Activated CD4-positive, alpha-beta T cell treated with anti-CD3 and anti-CD28 coated beads, Interleukin-2, amount 10 ng/mL, durations not matched to agents 7 days and 5 days (primary cell): ENCODE measurements at regions not wholly inside any gene's neighbourhood (a gene's known extent, or its start where the extent isn't known, plus 50 kb on each side); places are given as distances from the start of the nearest gene placed in this dataset.

Experiments
- CTCF ChIA-PET: fragments of 350-600 bp; sonication (Branson Sonifier 250); formaldehyde crosslinking; loops from one replicate; lab custom pipeline; 2021; ENCODE audit warnings: antibody characterized with exemption; lab: Charles Lee
- POLR2A ChIA-PET: fragments of 350-600 bp; sonication (Branson Sonifier 250); formaldehyde crosslinking; loops from one replicate; lab custom pipeline; 2021; ENCODE audit warnings: antibody characterized with exemption; lab: Charles Lee
- DNase-seq: peaks from one replicate; pipeline ENCODE4 v3.0.0-alpha.2; 2020
- H3K27ac Mint-ChIP-seq: one replicate; pipeline ENCODE4 v1.8.0; 2021; ENCODE audit warnings: mild to moderate bottlenecking, moderate library complexity, mixed read lengths
- H3K27me3 Mint-ChIP-seq: one replicate; pipeline ENCODE4 v1.8.0; 2021; ENCODE audit warnings: mixed read lengths
- H3K36me3 Mint-ChIP-seq: one replicate; pipeline ENCODE4 v1.8.0; 2021; ENCODE audit warnings: low read depth, mixed read lengths
- H3K4me1 Mint-ChIP-seq: one replicate; pipeline ENCODE4 v1.8.0; 2021; ENCODE audit warnings: mixed read lengths
- H3K4me3 Mint-ChIP-seq: one replicate; pipeline ENCODE4 v1.8.0; 2021; ENCODE audit warnings: mild to moderate bottlenecking, moderate library complexity, mixed read lengths
- H3K9me3 Mint-ChIP-seq: one replicate; pipeline ENCODE4 v1.8.0; 2021; ENCODE audit warnings: mixed read lengths

- DNase-seq = no peak
- Mint-ChIP-seq H3K4me3 (no peak overlapping the region), H3K4me1 (no peaks in the 10 kb centered on the region), H3K9me3 (peaks cover 10% of the 10 kb centered on the region), H3K27ac (no peak overlapping the region), H3K27me3 (no peaks in the 10 kb centered on the region), H3K36me3 (no peaks in the 10 kb centered on the region)
- ChIA-PET POLR2A (no interaction called here), CTCF (no interaction called here)
Observed at GRCh38 chr14:83646228-83646627, 1883.7 kb upstream of the FLRT2 start.

DNA sequence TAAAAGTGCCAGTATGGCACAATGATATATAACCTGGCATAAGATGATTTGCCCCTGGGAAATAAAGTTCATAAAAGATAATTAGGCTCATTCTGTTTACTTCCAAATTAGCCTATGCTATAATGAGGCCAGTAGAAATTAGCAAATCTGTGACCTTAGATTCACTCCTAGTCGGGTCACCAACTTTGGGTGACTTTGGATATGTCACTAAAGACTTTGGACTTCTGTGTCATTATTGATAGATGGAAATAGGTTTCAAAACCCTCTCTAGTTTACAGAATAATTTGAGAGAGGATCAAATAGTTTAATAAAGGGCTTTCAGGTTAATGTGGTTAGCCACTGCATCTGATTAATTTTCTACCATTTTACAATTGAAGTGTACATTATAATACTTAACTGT, 1869.3 kb upstream of the FLRT2 start:
- Mint-ChIP-seq H3K4me1 (no peaks in the 10 kb centered on the region), H3K36me3 (no peaks in the 10 kb centered on the region), H3K9me3 (no peaks in the 10 kb centered on the region), H3K27me3 (no peaks in the 10 kb centered on the region), H3K27ac (no peak overlapping the region), H3K4me3 (no peak overlapping the region)
- ChIA-PET CTCF (no interaction called here), POLR2A (no interaction called here)
- DNase-seq = no peak

DNA sequence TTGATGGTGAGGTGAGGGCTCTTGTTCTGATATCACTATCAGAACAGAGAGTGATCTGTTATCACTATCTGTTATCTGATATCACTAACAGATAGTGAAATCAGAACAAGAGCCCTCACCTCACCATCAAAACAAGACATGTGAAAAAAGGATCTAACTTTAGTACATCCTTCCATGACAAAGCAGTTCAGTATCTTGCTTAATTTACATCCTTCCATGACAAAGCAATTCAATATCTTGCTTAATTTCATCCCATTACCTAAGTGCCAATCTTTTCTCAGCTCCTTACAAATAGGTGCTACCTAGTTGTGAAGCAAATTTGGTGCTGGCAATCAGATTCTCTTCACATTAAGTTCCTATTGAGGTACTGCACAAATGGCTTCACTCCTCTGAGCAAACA, 1865.6 kb upstream of the FLRT2 start:
- POLR2A ChIA-PET = no interaction called here
- peaks cover 12% of the 10 kb centered on the region for H3K9me3 Mint-ChIP-seq
- no peak overlapping the region for H3K27ac Mint-ChIP-seq
- CTCF ChIA-PET = no interaction called here
- no peak overlapping the region for H3K4me3 Mint-ChIP-seq
- H3K36me3 Mint-ChIP-seq = no peaks in the 10 kb centered on the region
- H3K27me3 Mint-ChIP-seq = no peaks in the 10 kb centered on the region
- no peaks in the 10 kb centered on the region for H3K4me1 Mint-ChIP-seq
- DNase-seq = no peak

DNA sequence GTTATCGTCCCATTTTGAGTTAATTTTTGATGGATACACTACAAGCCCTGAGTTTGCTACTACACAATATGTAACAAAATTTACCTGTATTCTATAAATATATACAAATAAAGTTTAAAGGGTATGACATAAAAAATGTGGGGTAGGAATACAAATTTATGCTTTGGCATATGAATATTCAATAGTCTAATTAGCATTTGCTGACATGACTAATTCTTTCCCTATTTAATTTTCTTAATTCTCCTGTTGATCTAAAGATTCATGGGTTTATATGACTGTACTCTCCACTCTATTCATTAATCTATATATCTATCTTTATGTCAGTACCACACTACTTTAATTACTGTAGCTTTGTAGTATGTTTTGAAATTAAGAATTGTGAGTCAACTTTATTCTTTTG, 1840.7 kb upstream of the FLRT2 start:
- DNase-seq = no peak
- Mint-ChIP-seq H3K36me3 (no peaks in the 10 kb centered on the region), H3K4me3 (no peak overlapping the region), H3K9me3 (no peaks in the 10 kb centered on the region), H3K27me3 (no peaks in the 10 kb centered on the region), H3K4me1 (no peaks in the 10 kb centered on the region), H3K27ac (no peak overlapping the region)
- POLR2A ChIA-PET = no interaction called here
- CTCF ChIA-PET = no interaction called here

- Mint-ChIP-seq H3K4me3 (no peak overlapping the region), H3K4me1 (no peaks in the 10 kb centered on the region), H3K27me3 (no peaks in the 10 kb centered on the region), H3K27ac (no peak overlapping the region), H3K36me3 (no peaks in the 10 kb centered on the region), H3K9me3 (peaks cover 2% of the 10 kb centered on the region)
- POLR2A ChIA-PET = no interaction called here
- CTCF ChIA-PET = no interaction called here
- DNase-seq = no peak
Observed at GRCh38 chr14:83697099-83697498, 1832.8 kb upstream of the FLRT2 start.

- Mint-ChIP-seq H3K36me3 (no peaks in the 10 kb centered on the region), H3K9me3 (peaks cover 5% of the 10 kb centered on the region), H3K27me3 (no peaks in the 10 kb centered on the region), H3K4me3 (no peak overlapping the region), H3K27ac (no peak overlapping the region), H3K4me1 (no peaks in the 10 kb centered on the region)
- ChIA-PET CTCF (no interaction called here), POLR2A (no interaction called here)
- DNase-seq = no peak
Observed at GRCh38 chr14:83702619-83703018, 1827.3 kb upstream of the FLRT2 start.

- H3K27me3 Mint-ChIP-seq = no peaks in the 10 kb centered on the region
- no peak for DNase-seq
Observed at GRCh38 chr14:83706231-83706954, 1823.6 kb upstream of the FLRT2 start.

GRCh38 chr14:83707056-83707455, 1822.9 kb upstream of the FLRT2 start:
- ChIA-PET CTCF (no interaction called here), POLR2A (interaction anchor here (0.6 kb wide), 1 partner anchor 117 kb away, joined by 8 read pairs; no protein-coding TSS in a partner anchor)
- Mint-ChIP-seq H3K4me1 (no peaks in the 10 kb centered on the region), H3K9me3 (peaks cover 2% of the 10 kb centered on the region), H3K27ac (no peak overlapping the region), H3K36me3 (no peaks in the 10 kb centered on the region), H3K27me3 (no peaks in the 10 kb centered on the region), H3K4me3 (no peak overlapping the region)
- DNase-seq = no peak

More at GRCh38 chr14:83706231-83706954, 1823.6 kb upstream of the FLRT2 start:
- ChIA-PET CTCF (interaction anchor here (0.8 kb wide), 1 partner anchor 13 kb away, joined by 3 read pairs; no protein-coding TSS in a partner anchor), POLR2A (no interaction called here)
- H3K4me3 Mint-ChIP-seq = no peak overlapping the region
- no peaks in the 10 kb centered on the region for H3K36me3 Mint-ChIP-seq
- H3K4me1 Mint-ChIP-seq = no peaks in the 10 kb centered on the region
- H3K9me3 Mint-ChIP-seq = peaks cover 2% of the 10 kb centered on the region
- H3K27ac Mint-ChIP-seq = no peak overlapping the region

DNA sequence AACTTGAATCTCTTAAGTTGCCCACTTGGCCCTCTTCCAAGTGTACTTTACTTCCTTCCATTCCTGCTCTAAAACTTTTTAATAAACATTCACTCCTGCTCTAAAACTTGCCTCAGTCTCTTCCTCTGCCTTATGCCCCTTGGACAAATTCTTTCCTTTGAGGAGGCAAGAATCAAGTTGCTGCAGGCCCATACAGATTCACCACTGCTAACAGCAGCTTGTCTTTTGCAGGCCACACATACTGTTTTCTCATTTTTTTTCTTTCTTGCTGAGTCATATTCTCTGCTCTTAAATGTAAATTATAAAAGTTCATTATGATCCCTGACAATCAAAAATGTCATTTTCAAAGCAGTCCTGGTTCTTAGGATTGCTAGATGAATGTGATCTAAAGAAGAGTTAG, 1820.8 kb upstream of the FLRT2 start:
- ChIA-PET POLR2A (no interaction called here), CTCF (no interaction called here)
- H3K27me3 Mint-ChIP-seq = no peaks in the 10 kb centered on the region
- H3K4me1 Mint-ChIP-seq = no peaks in the 10 kb centered on the region
- H3K36me3 Mint-ChIP-seq = no peaks in the 10 kb centered on the region
- no peak for DNase-seq
- no peak overlapping the region for H3K27ac Mint-ChIP-seq
- H3K9me3 Mint-ChIP-seq = peaks cover 3% of the 10 kb centered on the region
- H3K4me3 Mint-ChIP-seq = no peak overlapping the region

DNA sequence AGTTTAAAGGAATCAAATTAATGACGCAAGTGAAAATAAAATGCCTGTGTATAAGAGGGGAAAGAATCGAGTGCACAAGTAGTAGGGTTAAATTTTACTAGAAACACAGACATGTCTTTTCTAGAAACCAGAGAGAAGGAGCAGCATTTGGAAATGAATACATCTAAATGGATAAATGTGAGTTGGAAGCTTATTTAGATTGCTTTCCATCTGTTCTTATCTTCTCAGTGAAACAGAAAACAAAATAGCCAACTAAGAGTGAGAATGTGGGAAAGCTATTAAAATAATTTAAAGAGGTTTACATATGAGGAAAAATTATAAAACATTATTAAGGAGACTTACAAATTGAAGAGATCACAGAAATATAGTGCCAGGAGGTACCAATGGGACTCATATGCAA, 1818.9 kb upstream of the FLRT2 start:
- Mint-ChIP-seq H3K36me3 (no peaks in the 10 kb centered on the region), H3K27me3 (no peaks in the 10 kb centered on the region), H3K4me3 (no peak overlapping the region), H3K9me3 (peaks cover 2% of the 10 kb centered on the region), H3K27ac (no peak overlapping the region), H3K4me1 (no peaks in the 10 kb centered on the region)
- no peak for DNase-seq
- POLR2A ChIA-PET = no interaction called here
- CTCF ChIA-PET = no interaction called here

GRCh38 chr14:83712418-83713129, 1817.4 kb upstream of the FLRT2 start:
- H3K36me3 Mint-ChIP-seq = no peaks in the 10 kb centered on the region
- DNase-seq = no peak
- H3K4me1 Mint-ChIP-seq = no peaks in the 10 kb centered on the region
- POLR2A ChIA-PET = no interaction called here
- CTCF ChIA-PET = no interaction called here
- no peak overlapping the region for H3K4me3 Mint-ChIP-seq
- H3K27me3 Mint-ChIP-seq = no peaks in the 10 kb centered on the region
- no peak overlapping the region for H3K27ac Mint-ChIP-seq
- peaks cover 2% of the 10 kb centered on the region for H3K9me3 Mint-ChIP-seq

DNA sequence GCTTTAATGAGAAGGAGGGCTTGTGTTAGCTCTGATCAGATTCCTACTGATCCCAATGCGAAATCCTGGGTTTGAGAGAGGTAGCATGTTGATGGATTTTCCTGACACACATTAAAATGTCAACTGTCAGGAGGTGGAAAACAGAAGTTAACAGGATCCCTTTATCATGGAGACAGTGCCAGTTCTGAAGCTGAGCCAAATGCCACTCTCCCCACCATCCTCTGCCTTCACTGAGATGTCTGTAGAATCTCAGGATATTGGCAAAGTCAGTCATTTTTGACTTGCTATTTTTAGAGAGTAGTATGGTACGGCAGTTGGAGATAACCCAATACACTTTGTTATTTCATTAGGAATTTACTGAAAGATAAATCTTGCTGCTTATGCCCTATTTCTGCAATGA, 1816.2 kb upstream of the FLRT2 start:
- POLR2A ChIA-PET = no interaction called here
- H3K9me3 Mint-ChIP-seq = peaks cover 6% of the 10 kb centered on the region

GRCh38 chr14:83714151-83714550, 1815.8 kb upstream of the FLRT2 start:
- ChIA-PET CTCF (no interaction called here), POLR2A (no interaction called here)
- H3K4me3 Mint-ChIP-seq = no peak overlapping the region
- no peak overlapping the region for H3K27ac Mint-ChIP-seq
- no peaks in the 10 kb centered on the region for H3K4me1 Mint-ChIP-seq
- no peaks in the 10 kb centered on the region for H3K27me3 Mint-ChIP-seq
- H3K9me3 Mint-ChIP-seq = peaks cover 6% of the 10 kb centered on the region
- no peaks in the 10 kb centered on the region for H3K36me3 Mint-ChIP-seq
- DNase-seq = no peak

More for the DNA sequence above, 1816.2 kb upstream of the FLRT2 start:
- Mint-ChIP-seq H3K4me1 (no peaks in the 10 kb centered on the region), H3K27ac (no peak overlapping the region), H3K4me3 (no peak overlapping the region), H3K36me3 (no peaks in the 10 kb centered on the region), H3K27me3 (no peaks in the 10 kb centered on the region)
- CTCF ChIA-PET = no interaction called here
- no peak for DNase-seq
